Superior temporal gyrus (tissue), 1 donor: ENCODE measurements at regions not wholly inside any gene's neighbourhood (a gene's known extent, or its start where the extent isn't known, plus 50 kb on each side); places are given as distances from the start of the nearest gene placed in this dataset.
A peak's percentile ranks its signal among the peaks of the same experiment; 100 is the strongest.
"Not testable (repeated sequence)": the region's sequence is repeated elsewhere in the genome, so short reads cannot be mapped to it uniquely, and the experiment has no call there.

Experiments
- DNase-seq: peaks from one replicate; pipeline ENCODE4 v3.0.0-alpha.2; 2016; ENCODE audit errors: extremely low spot score

DNA sequence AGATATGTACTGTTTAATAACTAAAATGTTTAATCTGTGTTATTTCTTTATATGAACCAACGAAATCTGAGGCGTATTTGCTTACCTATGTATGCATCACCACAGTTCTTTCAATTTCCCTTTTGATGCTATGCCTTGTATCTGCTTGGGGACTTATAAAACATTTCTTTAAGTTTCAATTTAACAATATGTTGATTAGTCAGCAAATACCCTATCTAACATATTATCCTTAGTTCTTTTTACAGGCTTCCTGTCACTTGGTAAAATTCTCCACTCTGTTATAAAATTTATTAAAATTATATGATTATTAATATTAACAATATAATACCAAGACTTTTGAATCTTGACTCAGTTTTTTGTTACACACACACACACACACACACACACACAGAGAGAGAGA, 174.3 kb downstream of the CPS1 start:
- no peak for DNase-seq

DNA sequence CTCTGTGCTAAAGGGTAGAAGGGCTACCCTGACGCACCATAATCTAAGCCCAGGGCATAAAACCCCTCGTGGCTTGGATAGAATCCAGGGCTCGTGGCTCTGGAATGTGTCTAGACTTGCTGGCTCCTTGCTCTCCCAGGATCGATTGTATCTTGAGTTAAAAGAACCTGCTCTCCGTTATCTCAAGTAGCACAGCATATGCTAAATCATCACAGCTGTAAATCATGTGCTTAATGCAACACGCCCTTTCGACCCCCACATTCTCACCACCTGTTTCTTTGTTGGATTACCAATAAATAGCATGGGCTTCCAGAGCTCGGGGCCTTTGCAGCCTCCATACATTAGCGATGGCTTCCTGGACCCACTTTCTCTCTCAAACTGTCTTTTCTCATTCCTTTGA, 190.4 kb downstream of the CPS1 start:
- DNase-seq: not testable (repeated sequence)

DNA sequence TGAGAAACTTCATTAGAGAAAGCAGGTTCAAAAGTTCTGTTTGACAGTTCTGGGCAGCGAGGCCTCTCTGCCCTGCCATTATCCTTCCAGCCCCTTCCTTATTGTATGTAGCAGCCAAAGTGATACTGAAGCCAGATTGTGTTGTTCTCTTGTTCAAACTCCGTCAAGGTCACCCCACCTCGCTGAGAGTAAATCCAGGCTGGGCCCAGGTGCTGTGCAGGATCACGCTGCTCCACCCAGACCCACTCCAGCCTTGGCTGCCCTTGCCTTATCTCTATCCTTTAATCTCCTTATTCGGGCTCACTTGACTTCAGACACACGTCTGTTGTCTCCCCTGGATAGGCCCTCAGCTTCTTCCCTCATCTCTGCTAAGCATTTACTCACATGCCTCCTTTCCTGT, 196.1 kb downstream of the CPS1 start:
- DNase-seq: no peak

DNA sequence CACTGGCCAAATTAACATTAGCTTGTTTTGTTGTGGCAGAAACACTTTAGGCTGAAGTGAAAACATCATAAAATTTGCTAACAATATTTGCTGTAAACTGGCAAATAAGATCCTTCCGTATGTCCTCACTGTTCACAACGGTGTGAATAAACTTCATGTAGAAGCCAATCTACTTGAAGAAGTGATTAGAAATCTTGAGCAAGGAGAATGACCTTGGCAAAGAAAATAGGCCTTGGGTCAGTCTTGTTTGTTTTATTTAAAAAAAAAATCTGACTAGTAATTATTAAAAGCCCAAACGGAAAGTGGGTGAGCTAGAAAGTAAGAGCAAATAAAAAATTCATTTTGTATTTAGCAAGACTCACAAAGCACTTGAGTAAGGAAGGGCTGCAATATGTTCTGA, 197.0 kb downstream of the CPS1 start:
- DNase-seq: no peak

DNA sequence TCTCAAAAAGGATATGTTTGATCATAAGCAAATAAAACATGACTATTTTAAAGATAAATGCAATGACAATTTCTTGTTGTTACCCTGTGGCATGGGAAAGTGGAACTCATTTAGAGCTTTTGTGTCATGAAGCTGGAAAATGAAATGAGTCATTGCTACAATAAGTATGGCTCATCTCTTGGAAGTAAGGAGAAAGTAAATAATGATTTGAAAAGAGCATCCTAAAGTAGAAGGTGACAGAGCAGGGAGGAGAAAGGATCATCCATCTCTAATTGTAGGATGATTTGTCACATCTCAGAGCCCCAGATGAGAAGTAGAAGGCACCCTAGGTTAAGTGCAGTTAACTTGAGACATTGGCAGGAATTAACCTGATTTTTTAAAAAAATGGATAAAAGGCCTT, 200.5 kb downstream of the CPS1 start:
- no peak for DNase-seq

DNA sequence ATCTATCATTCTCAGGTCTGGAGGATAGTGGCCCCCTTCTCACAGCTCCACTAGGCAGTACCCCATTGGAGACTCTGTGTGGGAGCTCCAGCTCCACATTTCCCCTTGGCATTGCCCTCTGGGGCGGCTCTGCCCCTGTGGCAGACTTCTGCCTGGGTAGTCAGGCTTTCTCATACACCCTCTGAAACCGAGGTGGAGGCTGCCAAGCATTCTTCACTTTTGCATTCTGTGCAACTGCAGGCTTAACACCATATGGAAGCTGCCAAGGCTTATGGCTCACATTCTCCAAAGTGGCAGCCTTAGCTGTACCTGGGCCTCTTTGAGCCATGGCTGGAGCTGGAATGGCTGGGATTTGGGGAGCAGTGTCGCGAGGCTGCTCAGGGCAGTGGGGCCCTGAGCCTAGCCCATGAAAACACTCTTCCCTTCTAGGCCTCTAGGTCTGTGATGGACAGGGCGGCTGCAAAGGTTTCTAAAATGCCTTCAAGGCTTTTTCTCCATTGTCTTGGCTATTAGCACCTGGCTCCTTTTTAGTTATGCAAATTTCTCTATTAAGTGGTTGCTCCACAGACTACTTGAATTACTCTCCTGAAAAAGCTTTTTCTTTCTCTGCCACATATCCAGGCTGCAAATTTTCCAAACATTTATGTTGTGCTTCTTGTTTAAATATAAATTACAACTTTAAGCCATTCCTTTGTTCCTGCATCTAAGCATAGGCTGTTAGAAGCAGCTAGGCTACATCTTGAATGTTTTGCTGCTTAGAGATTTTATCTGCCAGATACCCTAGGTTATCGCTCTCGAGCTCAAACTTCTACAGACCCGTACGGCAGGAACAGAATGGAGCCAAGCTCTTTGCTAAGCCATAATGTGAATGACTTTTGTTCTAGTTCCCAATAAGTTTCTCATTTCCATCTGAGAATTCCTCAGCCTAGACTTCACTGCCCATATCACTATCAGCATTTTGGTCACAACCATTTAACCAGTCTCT, 206.5 kb downstream of the CPS1 start:
- DNase-seq: no peak

DNA sequence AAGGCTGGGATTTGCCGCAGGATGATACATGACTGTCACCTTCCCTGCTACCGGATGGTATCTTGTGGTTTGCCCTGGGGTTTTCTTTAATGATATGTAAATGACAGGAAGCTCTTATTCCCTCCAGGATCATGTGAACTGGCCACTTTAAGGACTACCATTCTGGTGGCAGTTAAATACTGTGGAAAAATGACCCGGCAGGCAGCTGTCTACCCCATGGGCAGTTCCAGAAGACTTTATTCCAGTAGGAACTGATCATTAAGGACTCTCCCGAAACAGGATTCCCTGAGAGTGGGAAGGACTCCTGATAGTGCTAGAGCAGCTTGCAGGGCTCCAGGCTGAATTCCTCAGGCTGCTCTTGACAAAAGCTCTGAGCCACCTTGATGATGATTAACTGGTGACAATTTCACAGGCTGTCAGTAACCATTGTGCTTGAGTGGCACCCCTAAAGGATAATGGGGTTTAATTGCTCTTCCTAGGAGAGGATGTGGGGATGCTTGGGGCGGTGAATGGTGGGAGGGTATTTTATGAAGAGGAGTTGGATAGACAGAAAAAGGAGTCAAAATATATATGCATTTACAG, 212.0 kb downstream of the CPS1 start:
- no peak for DNase-seq

DNA sequence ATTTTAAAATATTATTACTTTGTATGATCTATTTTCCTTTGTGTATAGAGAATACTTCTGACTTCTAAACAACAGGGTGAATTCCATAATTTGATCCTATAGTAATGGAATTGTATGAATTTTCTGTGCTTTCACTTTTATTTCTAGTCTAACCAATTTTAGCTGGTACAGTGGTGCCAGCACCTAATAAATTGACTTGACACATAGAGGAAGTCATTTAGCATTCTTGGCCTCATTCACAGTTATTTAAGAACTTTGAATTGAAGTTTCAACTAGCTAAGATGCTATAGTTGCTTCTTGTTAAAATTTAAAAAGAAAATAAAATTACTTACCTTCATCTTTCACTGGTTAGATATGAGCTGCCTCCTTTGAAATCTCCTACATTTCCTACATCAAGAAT, 220.4 kb downstream of the CPS1 start:
- no peak for DNase-seq

DNA sequence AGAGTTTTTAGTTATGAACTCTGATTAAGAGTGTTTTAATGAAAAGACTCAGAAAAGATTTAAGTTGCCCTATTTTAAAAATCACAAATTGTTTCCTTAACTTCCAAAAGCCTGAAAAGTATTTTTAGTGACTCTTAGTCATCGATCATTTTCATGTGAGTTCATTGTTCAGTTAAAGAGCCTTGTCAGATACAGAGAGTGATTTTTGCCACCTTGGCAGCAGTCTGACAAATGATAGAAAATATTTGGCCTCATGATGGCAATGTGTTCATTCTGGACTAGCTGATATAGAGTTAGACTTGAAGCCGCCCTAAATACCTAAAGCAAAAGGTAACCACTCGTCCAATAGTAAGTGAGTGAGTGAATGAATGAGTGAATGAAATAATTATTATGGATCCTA, 225.8 kb downstream of the CPS1 start:
- no peak for DNase-seq

DNA sequence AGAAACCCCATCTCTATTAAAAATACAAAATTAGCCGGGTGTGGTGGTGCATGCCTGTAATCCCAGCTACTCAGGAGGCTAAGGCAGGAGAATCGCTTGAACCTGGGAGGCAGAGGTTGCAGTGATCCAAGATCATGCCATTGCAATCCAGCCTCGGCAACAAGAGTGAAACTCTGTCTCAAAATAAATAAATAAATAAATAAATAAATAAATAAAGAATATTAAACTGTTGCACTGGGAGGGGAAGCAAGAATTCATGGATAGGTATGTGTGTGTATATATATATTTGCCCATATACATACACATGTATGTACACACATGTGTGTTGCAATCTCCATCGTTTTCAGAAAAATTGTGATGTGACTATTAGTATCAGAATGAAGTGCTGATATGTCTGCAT, 231.4 kb downstream of the CPS1 start:
- DNase-seq: not testable (repeated sequence)

DNA sequence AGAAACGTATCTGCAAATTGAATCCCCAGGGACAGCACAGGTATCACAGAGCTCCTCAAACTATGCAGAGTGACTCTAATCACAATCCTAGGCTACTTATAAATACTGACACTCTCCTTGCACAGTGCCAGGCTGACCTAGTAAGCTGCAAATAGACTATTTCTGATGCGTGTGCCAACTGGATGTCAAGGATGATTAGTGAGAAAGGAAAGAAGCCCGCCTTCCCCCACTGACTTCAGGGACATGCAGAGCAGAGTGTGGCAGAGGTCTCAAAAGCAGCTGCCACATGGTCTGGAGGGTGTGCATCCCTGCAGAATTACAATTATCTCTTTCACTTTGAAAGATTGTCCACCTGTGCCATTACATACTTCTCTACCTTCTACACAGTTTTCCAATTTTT, 235.6 kb downstream of the CPS1 start:
- no peak for DNase-seq

DNA sequence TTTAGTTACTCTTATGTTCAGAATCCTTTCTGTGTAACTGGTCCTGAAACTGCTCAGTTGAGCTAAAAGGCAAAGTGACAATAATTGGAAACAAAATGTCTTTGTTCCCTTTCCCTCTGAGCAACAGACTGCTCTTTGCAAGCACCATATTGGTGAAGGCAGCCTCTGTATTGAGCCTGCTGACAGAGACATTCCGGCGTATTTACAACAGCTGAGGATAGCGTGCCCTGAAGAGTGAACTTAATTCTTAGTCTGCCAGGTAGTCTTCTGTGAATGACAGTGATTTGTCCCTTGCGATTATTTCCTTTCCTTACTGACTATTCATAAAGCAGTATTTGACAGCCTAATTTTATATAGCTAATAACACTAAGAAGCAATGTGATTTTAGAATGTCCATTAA, 239.1 kb downstream of the CPS1 start:
- peak; percentile 34 for DNase-seq

DNA sequence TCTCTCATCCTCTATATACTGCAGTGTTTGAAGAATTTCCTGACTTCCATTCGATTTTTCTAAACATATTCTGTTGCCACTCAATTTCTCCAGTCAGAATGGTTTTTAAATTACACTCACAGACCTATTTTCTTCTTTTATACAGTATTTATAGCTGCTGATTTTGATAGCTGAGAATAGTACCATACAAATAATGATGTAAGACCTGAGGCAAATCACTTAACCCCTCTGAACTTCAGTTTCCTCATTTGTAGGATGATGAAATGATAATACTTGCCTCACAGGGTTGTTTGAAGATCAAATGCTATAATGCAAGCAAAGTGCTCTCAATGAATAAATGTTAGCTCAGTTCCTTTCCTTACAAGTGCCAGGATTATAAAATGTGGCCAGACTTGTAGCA, 241.8 kb downstream of the CPS1 start:
- DNase-seq: no peak

DNA sequence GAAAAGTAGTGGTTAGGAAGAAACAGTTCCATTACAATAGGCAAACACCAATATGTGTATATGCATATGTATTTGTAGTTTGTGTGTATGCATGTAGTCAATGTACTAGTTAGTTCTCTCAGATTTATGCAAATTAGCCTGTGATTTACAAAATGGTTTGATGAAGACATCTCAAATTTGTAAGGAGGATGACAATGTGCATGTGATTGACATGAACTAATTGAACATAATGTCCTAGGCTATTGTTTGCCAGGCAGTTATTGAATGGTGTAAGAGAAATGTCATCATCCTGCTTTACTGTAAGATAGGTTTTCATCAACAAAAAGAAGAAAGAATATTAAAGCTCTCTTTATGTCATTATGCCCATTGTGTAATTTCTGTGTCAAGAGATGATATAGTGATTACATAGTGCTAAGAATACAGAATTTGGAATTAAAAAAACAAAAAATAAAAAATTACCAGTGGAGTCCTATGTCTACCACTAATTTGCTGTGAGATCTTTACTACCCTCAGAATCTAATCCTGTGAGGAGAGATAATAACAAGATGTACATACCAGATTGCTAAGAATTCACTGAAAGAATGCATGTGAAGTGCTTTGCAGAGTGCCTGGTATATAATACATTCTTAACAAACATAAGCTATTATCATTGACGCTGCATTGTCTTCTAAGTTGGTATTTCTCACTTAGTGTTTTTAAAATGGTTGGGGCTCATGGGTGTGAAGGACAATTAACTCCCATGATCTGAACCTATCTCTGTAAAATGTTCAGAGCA, 258.0 kb downstream of the CPS1 start:
- no peak for DNase-seq

DNA sequence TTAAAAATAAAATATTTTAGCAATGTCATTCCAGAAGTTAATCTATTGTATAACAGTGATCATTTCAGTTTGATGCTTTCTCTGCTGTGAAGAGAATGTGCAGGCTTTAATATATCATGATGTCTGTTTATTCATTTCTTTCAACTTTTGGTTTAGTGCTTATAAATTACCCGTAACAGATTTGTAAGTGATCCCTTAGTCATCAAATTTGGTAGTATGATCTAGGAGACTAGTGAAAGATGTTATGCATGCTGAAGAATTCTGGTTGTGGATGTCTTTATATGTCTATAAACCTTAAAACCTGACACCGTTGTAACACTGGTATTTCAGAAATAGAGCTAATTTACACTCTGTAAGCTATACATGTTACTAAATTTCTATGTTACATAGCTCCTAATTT, 260.4 kb downstream of the CPS1 start:
- DNase-seq: no peak

DNA sequence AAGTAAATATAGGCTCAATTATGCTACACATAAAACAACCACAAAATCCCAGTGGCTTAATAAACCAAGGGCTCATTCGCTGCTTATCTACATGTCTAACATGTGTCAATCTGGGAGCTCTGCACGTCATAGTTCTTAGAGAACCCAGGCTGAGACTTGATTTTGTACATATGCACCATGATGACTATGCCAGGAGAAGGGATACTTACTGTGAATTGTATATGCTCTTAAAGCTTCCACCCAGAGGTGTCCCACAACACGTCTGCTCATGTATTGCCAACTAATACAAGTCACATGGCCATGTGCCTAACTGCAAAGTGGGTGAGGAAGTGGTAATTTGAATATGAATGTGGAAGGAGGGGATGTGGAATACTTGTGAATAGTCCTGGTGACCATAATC, 262.1 kb downstream of the CPS1 start:
- no peak for DNase-seq

DNA sequence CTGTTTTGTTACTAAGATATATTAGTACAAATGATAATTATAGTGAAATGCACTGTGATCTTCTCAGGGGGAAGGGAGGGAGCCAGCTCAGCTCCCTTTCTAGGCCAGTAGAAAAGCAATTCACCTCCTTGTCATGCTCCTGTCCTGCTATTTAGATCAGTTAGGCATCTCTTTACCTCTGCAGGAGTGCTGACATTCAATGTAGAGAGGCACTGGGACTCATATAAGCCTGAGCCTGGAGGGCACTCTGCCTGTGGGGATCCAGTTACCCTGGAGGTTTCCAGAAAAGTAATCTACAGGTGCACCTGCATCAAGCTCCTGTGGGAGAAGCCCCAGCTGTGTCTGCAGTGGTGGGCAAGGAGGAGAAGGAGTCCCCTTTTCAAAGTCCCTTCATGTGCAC, 277.0 kb downstream of the CPS1 start:
- no peak for DNase-seq

DNA sequence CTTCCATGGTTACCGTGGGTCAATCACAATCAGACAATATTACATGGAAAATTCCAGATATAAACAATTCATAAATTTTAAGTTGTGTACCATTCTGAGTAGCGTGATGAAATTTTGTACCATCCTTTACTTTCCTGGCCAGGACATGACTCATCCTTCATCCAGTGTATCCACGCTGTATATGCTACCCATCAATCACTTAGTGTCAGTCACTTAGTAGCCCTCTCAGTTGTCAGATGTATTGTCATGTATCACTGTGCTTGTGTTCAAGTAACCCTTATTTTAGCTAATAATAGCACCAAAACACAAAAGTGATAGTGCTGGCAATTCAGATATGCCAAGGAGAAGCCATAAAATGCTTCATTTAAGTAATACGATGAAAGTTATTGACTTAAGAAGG, 282.6 kb downstream of the CPS1 start:
- DNase-seq: no peak

DNA sequence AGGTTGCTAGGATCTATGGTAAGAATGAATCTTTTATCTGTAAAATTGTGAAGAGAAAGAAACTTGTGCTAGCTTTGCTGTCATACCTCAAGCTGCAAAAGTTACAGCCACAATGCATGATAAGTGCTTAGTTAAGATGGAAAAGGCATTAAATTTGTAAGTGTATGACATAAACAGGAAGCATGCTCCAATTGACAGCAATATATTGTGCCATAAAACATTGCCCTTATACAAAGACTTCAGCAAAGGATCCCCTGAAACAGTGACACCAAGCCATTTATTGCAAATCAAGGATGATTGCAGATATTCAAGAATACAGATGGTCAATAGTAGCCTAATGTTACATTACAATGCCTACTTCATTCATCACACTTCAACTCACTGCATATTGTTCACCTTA, 283.1 kb downstream of the CPS1 start:
- no peak for DNase-seq

DNA sequence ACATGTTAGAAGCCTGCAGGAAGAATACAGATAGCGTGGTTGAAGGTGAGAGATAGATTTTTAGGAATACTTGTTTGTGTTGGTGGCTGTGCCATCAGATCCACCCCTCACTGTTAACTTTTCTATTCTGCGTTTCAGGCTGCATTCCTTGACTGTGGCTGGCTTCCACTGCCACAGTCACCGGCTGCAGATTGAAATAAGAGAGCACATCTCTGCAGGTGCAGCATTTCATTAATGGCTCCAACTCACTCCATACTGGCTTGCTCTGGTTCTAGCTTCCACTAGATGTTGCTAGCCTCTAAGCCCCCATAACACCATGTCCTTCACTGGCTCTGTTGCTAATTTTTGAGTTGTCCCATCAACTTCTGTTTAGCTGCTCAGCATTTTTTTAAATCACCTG, 286.5 kb downstream of the CPS1 start:
- DNase-seq: no peak

DNA sequence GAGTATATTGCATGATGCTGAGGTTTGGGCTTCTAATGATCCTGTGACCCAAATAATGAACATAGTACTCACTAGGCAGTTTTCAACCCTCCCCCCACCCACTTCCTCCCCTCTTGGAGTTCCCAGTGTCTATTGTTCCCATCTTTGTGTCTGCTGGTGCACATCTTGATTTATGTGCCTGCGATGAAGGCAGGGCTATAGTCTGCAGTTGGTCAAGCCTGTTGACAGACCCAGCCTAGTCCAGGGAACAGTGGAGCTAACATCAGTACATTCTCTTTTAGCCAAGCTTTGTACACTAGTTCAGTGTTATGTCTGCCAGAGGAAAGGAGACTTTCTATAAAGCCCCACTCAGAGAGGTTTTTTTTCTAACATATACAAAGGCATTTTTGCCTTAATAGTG, 287.6 kb downstream of the CPS1 start:
- no peak for DNase-seq

DNA sequence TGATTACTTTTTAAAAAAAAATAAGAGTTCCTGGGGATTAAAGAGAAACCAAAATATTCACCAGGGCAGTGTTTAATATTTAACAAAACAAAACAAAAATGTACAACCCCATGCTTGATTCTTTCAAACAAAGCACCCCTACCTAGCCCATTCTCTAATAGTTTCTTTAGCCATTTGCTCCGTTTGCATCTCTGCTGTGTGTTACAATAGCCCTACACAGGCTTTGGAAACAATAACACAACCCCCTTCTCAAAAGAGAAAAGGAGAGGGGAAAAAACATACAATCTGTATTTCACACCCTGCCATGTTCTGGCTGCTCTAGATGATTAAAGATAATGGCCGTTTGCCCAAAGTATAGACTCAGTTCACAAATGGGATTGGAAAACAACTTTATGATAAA, 302.9 kb downstream of the CPS1 start:
- no peak for DNase-seq

DNA sequence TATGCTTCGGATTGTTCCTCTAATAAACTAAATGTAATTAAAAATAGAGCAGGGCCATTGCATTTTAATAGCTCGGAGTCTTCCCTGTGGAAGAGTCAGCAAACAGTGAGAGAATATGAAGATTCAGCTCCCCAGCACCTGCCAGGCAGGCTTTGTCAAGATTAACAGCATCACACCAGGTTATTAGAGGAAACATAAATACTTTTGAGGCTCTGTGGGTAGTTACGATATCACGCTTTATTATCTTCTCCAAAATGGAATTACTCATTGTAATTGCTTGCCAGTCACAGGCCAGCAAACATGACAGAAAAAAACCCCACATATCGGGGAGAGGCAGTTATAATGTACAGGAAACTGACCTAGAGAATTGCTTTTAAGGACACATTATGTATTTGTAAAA, 303.9 kb downstream of the CPS1 start:
- no peak for DNase-seq
